ENCODE measurements at regions not wholly inside any gene's neighbourhood (a gene's known extent, or its start where the extent isn't known, plus 50 kb on each side); places are given as distances from the start of the nearest gene placed in this dataset.

DNA sequence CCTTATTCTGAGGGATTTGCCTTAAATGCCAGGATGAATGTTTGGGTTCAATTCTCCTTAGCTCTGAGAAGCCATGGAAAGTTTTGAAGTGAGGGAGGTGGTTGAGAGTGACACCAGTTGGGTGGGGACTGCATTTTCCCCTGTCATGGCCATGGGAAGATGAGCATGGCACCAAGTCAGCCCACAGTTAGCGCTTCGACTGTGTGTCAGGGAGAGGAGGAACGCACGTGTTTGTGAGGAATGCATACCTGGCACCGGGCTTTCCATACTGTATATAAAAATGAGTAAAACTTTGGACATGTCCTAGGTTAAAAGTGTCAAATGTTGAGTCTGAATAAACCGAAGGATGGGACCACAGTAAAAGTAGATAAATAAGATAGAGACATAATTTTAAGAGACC, 187.5 kb upstream of the KL start:
- DNase-seq (no peak), ATAC-seq (no peak)
- Histone ChIP-seq H3K27ac (no peak overlapping the region), H3K4me3 (no peak overlapping the region), H3K36me3 (no peaks in the 10 kb centered on the region), H3K9me3 (no peaks in the 10 kb centered on the region), H3K4me1 (no peaks in the 10 kb centered on the region), H3K27me3 (no peaks in the 10 kb centered on the region)
- intact Hi-C loops (cut with DNase I): no loop called here
- 77% methylated on average over 6 of the region's 6 CpGs for WGBS (ENCODE audit: insufficient coverage, low coverage, low lambda C conversion rate, missing lambda C conversion rate)
- TF ChIP-seq CTCF (IDR thresholded peaks at IDR 0.05) (no peak), POLR2A (IDR thresholded peaks at IDR 0.05) (no peak)

DNA sequence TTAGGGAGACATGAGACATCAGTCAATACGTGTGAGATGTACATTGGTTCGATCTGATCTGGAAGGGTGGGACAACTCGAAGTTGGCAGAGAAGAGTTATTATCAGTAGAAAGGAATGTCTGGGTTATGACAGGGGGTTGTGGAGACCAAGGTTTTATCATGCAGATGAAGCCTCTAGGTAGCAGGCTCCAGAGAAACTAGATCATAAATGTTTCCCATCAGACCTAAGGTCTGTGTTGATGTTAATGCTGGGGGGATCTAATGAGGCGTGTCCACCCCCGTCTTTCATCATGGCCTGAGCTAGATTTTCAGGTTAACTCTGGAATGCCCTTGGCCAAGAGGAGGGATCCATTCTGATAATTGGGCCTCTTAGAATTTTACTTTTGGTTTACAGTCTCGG, 187.0 kb upstream of the KL start:
- no peak overlapping the region for H3K4me3 ChIP-seq
- DNase-seq (no peak), ATAC-seq (no peak)
- TF ChIP-seq POLR2A (IDR thresholded peaks at IDR 0.05) (no peak), CTCF (IDR thresholded peaks at IDR 0.05) (no peak)
- no peak overlapping the region for H3K27ac ChIP-seq
- intact Hi-C loops (cut with DNase I): no loop called here
- H3K27me3 ChIP-seq: no peaks in the 10 kb centered on the region
- H3K4me1 ChIP-seq: no peaks in the 10 kb centered on the region
- H3K9me3 ChIP-seq: no peaks in the 10 kb centered on the region
- H3K36me3 ChIP-seq: no peaks in the 10 kb centered on the region
- 72% methylated on average over 6 of the region's 6 CpGs for WGBS (ENCODE audit: insufficient coverage, low coverage, low lambda C conversion rate, missing lambda C conversion rate)

GRCh38 chr13:32829676-32830335, 186.4 kb upstream of the KL start:
- Histone ChIP-seq H3K27me3 (no peaks in the 10 kb centered on the region), H3K27ac (no peak overlapping the region), H3K36me3 (no peaks in the 10 kb centered on the region), H3K4me1 (no peaks in the 10 kb centered on the region), H3K4me3 (no peak overlapping the region), H3K9me3 (no peaks in the 10 kb centered on the region)
- whole genome bisulfite sequencing (ENCODE audit: insufficient coverage, low coverage, low lambda C conversion rate, missing lambda C conversion rate): 89% methylated on average over 7 of the region's 8 CpGs
- DNase-seq (no peak), ATAC-seq (no peak)
- TF ChIP-seq POLR2A (IDR thresholded peaks at IDR 0.05) (no peak), CTCF (IDR thresholded peaks at IDR 0.05) (no peak)
- intact Hi-C loops (cut with DNase I): no loop called here

DNA sequence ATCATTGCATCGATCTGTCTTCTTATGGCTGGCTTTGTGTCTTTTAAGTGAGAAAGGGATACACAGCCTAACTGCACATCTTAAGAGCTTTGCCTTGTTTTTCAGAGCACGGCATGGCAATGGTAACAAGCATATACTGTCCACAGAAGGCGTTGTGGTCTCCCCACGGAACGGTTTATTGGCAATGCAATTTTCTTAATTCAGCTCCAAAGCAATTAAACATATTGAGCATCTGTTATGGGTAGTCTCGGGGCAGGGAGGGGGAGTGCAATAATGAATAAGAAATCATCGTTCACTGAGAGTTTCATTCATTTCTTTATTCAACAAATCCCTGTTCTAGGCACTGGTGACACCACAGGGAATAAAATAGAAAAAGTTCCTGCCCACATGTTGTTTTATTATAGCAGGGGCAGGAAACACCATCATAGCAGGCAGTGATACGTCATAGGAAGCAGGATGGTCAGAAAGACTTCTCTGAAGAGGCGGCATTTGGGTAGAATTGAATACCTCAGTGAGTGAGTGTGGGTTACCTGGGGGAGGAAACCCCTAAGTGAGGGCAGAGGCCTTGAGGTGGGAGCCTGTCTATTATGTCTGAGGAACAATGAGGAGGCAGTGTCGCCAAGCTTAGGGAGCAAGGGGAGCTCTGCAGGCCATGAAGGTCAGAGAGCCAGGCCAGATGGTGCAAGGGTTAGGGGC, 185.7 kb upstream of the KL start:
- intact Hi-C loops (cut with DNase I): no loop called here
- DNase-seq (no peak), ATAC-seq (no peak)
- TF ChIP-seq POLR2A (IDR thresholded peaks at IDR 0.05) (no peak), CTCF (IDR thresholded peaks at IDR 0.05) (no peak)
- no peaks in the 10 kb centered on the region for H3K36me3 ChIP-seq
- no peak overlapping the region for H3K4me3 ChIP-seq
- 84% methylated on average over 10 of the region's 10 CpGs for WGBS (ENCODE audit: insufficient coverage, low coverage, low lambda C conversion rate, missing lambda C conversion rate)
- no peaks in the 10 kb centered on the region for H3K4me1 ChIP-seq
- H3K9me3 ChIP-seq: no peaks in the 10 kb centered on the region
- no peaks in the 10 kb centered on the region for H3K27me3 ChIP-seq
- H3K27ac ChIP-seq: no peak overlapping the region
